IPS-NIHi7 (cell line): ENCODE measurements at regions not wholly inside any gene's neighbourhood (a gene's known extent, or its start where the extent isn't known, plus 50 kb on each side); places are given as distances from the start of the nearest gene placed in this dataset.
A peak's percentile ranks its signal among the peaks of the same experiment; 100 is the strongest.

Experiments
- DNase-seq: peaks from one replicate; pipeline ENCODE4 v3.0.0; 2012; ENCODE audit warnings: mixed read lengths; ENCODE audit errors: extremely low spot score

DNA sequence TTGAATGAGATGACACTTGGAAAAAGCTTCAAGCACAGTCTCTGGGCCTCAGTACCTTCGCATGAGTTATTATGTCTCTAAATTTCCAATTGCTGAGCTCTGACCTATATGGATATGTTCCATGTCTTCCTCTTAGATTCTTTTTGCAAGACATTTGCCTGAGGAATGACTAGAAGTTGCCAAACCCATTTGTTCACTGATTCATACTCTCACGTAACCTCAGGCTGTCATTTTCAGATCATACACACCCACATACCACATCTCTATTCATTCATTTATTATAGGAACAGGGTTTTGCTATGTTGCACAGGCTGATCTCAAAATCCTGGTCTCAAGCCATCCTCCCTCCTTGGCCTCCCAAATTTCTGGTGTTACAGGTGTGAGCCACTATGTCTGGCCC is 2137.1 kb upstream of the TENM3 start:
- no peak for DNase-seq

DNA sequence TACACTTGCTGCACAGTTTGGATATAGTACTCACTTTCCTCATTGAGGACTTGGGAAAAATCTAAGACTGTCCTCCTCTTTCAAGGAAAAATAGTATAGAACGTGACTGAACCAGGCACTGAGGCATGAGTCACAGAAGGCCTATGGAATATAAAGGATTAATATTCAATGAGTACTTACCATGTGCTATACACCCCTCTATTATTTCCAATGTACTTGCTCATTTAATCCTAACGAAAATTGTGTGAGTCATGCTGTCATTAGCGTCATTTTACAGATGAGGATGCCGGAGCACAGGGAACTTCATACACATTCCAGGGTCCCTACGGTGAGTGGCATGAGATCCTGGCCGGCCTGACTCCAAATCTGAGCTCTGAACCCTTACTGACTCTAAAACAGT is 2136.2 kb upstream of the TENM3 start:
- no peak for DNase-seq

DNA sequence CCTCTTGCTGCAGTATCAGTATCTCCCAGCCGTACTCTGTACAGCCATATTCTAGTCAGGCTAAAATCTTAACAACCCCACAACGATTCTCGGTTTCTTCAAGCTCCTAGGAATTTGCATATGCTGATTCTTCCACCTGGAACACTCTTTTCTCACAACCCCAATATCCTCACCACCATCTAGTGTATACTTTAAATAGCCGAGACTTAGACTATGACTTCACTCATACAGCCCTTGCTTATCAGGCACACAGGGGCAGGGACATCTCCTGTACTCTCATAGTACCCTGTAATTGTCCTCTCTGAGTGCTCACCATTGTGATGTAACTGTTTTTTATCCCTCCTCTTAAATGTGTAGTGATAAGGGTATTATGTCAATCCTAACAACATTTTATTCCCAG is 2126.4 kb upstream of the TENM3 start:
- DNase-seq, result no peak

DNA sequence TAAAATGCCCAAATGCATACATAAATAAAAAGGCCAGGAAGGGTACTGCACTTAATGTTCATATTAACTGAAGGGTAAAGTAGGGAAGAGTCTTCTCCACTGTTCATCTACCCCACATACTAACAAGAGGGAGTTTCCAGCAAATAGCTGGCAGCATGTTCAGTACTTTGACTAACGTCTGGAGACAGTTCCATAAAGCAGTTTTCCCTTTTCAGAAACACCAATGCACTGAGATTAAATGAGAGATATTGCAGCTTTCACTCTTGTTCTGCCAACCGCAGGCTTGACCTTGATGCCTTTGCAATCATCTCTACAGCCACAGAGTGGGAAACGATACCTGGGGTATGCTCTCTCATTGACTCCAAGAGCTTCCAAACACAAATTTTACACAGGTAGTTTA is 2123.1 kb upstream of the TENM3 start:
- DNase-seq, result no peak

DNA sequence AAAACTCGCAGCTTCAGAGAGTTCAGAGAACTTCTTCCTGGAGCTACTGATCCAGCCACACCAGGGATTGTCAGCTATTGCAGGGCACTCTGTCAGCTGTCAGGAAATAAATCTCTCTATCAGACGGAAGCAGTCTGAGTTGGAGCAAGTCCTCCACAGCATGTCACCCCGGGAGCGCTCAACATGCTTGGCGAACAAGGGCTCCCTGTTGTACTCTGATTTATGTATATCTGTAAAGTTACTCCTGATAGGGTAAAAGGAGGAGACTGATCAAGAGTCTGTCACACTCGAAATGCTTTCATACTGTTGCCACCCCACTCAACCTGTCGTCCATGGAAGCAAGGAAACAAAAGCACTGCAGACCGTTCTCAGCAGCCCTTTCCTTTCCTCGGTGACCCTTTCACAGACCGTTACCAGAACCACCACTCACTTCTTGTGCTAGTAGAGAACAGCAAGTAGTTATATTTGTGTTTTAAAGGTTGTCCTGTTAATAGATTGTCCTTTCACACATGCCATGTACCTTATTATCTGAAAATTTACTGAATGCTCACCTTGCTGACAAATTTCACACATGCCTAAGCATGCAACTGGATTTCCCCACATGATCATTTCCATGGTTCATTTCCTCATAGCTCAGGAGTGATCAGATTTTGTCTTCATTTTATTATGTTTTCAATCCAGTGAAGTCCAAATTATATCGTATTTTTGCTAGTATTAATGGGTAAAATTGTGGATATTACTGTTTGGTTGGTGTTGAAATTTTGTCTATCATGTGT is 2108.9 kb upstream of the TENM3 start:
- DNase-seq, result no peak

DNA sequence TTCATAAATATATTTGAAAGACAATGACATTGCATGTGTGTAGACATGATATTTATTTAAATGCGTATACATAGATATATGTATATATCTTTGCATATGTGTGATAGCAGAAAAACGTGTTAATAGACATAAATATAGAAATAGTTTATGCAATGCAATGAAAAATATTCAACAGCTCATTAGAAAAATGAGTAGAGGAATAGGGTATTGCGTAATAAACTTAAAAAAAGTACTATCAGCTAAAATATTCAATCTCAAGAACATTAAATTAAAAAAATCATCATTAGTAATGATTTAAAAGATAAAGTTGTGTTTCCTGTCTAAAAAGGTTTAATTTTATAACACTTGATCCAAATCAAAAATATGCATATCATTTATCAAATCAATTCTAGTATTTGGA is 2101.5 kb upstream of the TENM3 start:
- no peak for DNase-seq

DNA sequence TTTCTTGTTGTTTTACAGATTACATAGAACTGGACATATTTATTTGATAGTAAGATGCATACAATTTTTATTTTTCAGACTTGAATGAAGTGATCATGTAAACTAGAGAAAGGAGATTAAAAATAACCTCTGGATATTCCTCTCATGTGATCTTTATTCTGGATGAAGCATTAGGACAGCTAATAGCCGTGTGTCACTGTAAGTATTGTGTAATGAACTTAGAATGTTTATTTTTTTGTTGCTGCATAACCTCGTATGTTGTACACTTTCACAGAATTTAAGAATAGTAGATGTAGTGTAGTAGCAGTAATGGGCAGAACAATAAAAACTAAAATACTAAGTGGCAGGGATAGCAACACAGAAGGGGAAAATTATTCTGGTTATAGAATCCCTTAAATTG is 2094.5 kb upstream of the TENM3 start:
- no peak for DNase-seq

DNA sequence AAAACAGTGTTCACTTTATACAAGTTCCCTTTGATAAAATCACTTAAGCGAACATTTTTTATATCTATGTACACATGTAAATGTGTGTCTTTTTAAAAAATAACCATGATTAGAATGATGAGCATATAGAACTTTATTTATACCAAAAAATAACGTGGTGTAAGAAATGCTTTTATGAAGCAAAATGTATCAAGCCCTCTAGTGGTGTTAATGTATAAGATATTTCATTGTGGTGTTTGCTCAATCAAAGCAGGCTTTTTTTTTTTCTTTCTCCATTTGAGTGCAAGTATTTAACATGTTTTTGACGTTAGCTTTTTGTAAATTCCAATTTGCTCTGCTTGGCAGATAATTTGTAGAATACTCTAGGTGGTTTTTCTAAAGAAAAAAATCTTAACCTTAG is 2092.4 kb upstream of the TENM3 start:
- DNase-seq, result no peak

DNA sequence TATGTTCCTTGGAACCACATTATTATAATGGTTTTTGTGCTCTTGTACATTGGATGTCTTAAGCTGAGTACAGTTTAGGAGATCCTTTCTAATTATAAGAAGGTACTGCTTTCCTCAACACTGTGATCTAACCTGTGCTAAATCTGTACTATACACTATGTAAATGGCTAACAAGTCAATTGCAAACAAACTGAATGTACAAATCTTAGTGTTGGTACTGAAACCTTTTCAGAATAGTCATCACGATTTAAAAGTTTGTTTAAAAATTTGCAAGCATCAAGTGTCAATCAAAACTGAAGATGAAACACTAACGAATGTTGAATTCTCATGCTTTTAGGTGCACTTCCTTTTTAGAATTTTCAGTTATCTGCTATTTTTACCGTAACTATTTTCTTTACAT is 2090.4 kb upstream of the TENM3 start:
- DNase-seq, result no peak

DNA sequence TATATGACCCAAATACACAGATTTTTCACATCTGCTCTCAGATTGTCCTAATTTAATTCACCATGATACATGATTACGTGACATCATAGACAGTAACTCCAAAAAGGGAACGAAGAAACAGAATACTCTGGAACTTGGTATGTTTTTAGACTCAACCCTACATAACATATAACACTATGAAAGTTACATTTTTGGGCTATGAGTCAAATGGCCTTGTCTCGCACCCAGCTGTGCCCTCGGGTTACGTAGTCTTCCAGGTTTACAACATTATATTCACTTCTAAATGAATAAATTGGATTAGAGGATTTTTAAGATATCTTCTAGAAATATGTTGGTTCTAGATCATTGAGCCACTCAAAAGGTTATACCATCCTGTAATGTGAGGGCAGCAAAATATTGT is 2089.6 kb upstream of the TENM3 start:
- DNase-seq, result no peak

DNA sequence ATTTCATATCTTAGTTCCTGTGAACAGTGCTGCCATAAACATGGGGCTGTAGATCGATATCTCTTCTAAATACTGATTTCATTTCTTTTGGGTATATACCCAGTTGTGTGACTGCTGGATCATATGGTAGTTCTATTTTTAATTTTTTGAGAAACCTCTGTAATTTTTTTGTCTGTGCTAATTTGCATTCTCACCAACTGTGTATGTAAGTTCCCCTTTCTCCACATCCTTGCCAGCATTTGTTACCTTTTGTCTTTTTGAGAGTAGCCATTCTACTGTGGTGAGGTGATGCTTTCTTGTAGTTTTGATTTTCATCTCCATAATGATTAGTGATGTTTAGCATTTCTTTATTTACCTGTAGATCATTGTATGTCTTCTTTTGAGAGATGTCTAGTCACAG is 2086.5 kb upstream of the TENM3 start:
- no peak for DNase-seq

DNA sequence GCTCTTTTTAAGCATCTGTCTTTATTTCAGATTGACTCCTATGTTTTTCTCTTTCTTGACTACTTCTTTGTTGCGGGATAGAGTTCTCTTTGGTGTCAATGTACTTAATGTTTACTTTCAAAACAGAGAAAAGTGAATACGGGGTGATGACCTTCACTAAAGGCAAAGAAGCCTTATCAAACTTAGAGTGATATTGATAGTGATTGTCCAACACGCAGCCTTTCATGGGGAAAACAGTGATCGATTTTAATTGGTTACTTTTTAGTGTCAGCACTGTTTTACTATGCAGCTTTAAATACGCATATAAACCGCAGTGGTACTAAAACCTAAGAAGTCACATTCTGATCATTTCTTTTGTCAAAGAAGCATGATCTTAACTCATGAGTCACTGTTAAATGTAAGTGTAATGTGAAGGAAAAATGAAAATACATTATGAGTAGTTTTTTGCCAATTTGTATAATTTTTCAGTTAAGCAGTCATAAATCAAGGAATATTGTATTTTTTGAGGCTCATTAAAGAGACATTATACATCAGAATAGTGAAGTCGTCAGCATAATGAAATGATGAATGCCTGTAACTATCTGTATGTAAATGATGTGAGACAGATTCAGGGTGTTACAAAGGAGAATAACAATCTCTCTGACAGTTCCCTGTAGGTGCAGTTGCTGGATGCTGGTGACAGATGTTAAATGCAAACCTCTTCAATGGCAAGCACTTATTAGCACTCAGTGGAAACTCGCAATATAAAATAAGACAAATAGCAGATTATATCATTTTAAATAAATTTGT is 2082.8 kb upstream of the TENM3 start:
- no peak for DNase-seq

DNA sequence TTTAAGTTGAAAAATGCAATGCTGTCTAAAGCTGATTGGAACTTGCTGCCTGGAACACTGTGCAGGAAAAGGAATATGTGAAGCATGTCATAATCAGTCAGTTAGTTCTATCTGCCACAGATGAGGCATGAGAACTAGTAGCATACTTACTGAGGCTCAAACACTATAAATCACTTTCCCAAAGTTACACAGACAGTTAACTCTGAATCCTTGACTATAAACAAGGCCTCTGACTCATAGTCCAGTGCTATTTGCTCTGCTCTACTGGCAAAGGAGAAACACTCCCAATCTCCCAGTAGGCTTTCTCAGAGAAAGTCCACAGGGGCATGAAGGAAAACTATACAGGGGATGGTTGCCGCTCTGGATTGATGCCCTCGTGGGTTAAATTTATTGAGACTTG is 2078.4 kb upstream of the TENM3 start:
- DNase-seq, result no peak

DNA sequence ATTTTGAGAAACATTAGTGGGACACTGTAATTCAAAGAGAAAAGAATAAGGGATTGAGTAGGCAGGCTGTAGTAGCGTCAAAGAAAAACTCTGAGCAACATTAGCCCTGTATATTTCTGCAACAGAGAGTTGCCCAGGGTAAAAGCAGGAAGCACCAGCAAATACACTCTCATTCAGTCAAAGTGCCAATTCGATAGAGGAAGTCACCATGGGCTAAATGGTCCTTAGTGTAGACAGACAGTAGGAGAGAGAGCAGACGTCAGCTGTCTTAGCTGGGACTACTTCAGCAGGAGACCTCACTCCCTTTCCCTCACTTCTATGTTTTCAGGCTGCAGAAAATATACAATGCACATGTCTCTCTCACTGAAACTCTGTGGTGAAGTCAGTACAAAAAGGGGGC is 2073.8 kb upstream of the TENM3 start:
- no peak for DNase-seq

DNA sequence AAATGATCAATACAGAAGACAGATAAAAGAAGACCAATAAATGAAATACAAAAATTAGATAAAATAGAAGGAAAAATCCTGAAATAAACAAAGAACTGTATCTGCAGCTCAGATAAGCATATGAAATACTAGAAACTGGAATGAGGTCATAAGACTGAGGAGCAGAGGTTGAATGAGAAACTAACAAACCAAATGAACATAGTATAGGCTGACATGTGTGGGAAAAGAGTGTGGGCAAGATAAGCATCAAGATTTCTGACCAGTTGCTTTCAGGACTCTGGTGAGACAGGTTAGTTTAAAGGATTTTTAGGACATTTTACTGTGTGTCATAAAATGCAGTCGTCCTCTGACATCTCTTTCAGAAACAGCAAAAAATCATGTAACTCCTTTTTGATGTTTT is 2073.2 kb upstream of the TENM3 start:
- no peak for DNase-seq

DNA sequence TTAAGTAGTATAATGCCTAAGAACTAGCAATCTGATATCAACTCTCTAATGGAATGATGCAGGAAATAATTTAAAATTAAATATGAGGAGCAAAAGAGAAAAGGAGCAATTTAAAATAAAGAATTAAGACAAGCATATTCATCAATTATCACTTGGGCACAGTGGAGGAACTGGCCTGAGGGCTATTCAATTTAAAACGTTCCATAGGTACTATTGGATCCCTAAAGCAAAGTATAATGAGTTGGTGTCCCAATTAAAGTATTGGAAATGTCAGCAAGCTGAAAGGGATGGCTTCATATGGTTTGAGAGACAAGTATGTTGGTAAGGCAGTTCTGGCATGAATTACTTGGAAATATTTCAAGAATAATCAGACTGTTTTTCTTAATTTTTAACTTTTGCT is 2064.1 kb upstream of the TENM3 start:
- DNase-seq, result no peak

DNA sequence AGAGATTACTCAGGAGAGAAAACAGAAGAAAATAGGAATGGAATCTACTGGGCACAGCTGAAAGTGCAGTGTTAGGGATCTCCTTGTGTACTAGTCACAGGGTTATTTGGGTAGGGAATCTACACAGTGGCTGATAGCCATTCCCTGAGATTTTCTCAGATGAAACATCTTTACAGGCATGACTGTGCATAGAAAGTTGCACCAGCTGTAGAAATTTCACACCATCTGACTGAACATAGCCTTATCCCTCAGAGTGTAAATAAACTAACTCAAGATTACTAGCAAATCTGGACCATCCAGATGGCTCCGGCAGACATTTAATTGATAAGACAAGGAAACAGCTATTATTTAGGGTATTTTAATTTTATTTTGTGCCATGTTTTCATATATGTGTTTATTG is 2053.5 kb upstream of the TENM3 start:
- DNase-seq, result no peak

DNA sequence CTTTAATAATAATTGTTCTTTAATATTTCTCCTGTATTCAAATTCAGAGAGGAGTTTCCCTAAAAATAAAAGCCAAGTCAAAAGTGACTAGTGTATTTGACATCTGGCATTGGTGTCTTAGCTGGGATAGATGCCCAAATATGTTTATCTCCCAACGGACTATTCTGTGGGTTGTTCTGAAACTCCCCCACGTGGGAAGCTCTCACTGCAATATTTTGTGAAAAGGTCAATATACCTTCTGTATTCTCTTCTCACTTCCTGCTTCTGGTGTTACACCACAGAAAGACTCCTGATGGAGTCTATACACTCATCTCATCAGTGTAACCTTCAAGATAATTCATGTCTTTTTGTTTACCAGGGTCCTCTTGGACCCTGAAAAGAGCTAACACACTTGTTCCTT is 2052.8 kb upstream of the TENM3 start:
- DNase-seq, result no peak

DNA sequence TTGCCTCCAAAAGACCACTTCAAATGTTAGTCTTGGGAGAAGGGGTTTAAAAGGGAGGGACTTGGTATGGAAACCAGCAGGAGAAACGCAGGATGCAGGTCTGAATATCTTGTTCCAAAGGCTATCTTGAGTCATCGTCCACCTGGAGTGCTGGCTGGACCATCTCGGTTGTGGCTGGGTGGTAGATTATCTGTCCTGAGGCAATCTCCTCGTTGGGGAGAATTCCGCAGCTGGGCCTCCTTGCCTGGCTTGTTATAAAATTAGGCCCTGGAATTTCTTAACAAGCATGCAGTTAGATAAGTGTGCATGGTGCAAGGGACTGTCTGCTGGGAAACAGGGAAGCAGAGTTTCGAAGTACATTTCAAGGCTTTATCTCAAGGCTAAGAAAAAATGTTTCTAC is 2045.7 kb upstream of the TENM3 start:
- DNase-seq, result peak; percentile 17

DNA sequence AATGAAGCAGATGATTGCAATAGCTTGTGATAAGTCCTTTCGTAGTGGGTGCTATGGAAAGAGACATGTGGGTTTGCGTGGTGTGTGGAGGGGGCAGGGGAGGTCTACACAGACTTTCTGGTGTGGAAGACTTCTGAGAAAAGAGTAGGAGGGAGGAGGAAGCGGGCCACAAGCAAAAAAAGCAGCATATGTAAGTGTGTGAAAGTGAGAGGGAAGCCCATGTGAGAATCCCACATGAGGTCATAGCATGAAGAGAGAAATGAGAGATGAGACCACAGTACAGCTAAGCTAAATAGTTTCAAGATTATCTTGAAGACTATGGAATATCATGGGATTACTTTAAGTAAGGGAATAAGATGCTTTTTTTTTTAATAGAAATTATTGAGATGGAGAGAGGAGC is 2039.9 kb upstream of the TENM3 start:
- DNase-seq, result no peak

DNA sequence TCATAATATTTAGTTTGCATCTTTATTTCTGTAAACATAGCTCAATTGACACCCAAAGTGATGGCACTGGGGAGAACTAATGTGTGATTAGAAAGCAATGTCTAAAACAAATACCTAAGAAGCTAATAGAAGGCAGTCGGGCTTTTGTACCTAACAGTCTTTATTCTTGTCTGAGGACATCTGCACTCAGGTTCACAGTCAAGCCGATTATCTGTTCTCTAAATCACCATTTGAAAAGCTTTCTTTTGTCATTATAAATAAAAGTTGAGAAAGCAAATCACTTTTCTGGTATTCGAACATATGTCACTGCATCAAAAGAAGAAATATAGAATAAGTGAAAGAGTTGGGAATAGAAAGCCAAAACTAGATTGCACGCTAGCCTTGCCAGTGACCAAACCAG is 2037.9 kb upstream of the TENM3 start:
- DNase-seq, result no peak

DNA sequence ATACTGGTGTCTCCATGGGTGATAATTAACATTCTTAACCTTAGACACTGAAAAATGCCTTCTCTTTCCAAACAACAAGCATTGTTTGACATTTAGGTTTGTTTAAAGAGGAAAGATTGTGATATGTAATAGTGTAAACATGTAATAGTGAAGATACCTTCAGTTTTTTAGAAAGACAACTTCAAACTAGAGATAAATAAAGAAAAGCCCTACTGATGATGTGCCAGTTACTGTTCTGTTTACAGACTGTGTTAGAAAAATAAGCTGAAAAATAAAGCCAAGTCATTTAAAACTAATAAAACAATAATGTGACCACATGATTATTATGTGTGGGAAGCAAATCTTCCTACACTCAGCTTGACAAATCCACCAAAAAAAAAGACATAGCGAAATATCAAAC is 2035.3 kb upstream of the TENM3 start:
- DNase-seq, result no peak

DNA sequence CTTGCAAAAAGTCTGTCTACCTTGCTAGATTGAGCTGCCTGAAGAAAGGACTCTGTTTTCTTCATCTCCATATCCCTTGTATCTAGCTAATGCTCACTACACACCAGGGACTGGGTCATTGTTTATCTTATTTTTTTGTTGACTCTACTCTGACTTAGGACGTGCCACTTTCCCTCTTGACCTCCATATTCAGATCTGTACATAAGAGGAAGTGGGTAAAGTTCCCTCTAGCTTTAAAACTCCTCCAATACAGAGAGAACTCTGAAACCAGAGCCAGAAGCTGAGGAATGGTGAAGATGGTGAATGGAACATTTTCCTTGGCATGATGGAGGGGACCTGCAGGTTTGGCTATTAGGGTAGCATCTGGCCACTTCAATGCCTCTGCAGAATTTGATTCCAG is 2026.1 kb upstream of the TENM3 start:
- DNase-seq, result no peak

DNA sequence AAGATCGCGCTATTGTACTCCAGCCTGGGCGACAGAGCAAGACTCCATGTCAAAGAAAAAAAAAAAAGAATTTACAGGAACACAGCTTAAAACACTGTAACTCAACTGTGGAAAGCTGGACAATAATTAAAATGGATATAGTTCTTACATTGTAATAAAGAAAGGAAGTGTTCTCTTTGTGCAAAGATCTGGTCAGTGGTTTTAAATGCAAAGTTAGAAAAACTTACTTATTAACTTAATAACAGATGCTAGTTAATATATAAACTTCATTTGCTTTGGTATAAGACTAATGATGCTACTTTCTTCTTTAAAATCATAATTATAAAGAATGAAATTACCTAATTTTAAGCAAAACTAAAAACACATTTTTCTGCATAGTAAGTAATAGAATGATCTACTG is 2024.1 kb upstream of the TENM3 start:
- DNase-seq, result no peak
